HCT116 (cell line): ENCODE measurements at regions not wholly inside any gene's neighbourhood (a gene's known extent, or its start where the extent isn't known, plus 50 kb on each side); places are given as distances from the start of the nearest gene placed in this dataset.

Experiments
- ATAC-seq: fragments of 200-7000 bp; cut with Tn5 transposase; 2 replicates; pipeline ENCODE4 v1.9.1; 2020; ENCODE audit warnings: mild to moderate bottlenecking, moderate library complexity
- BruUV-seq: library from RNA; stranded (reverse); fragments of 400-500 nt; replicated peaks from 2 replicates; lab custom pipeline; 2021; lab: Mats Ljungman, UMichigan
- CTCF ChIA-PET: fragments of 300-600 bp; sonication (Branson Sonifier 250); formaldehyde crosslinking; loops from one replicate; lab custom pipeline; 2021; ENCODE audit warnings: antibody characterized with exemption; lab: Charles Lee
- POLR2A ChIA-PET: fragments of 300-600, 350-600 bp; sonication (Branson Sonifier 250); formaldehyde crosslinking; loops from one replicate; lab custom pipeline; 2021; ENCODE audit warnings: antibody characterized with exemption; lab: Charles Lee
- RAD21 ChIA-PET, 2 experiments: fragments of 300-600 bp; sonication (Branson Sonifier 250); formaldehyde crosslinking; loops; one replicate each; lab custom pipeline; 2023; ENCODE audit warnings: low total read pairs in 2 of 2; ENCODE audit not compliant: uncharacterized antibody in 2 of 2, unreplicated experiment in 2 of 2, low non-redundant PET in 1 of 2; lab: Charles Lee
- DNase-seq: peaks from one replicate; pipeline ENCODE4 v3.0.0-alpha.2; 2010; ENCODE audit warnings: low read depth, low spot score
- H2AFZ ChIP-seq: fragments of 200-600 bp; shearing (Covaris generic), sonication (generic); 2 replicates; pipeline ENCODE4 v1.6.1; 2017; ENCODE audit warnings: low read depth, mixed run types, mixed read lengths, antibody characterized with exemption, low read length; ENCODE audit not compliant: poor library complexity, severe bottlenecking
- H3K27ac ChIP-seq: 2 replicates; pipeline ENCODE4 v1.5.1; 2012; ENCODE audit warnings: low read depth, low read length
- H3K27me3 ChIP-seq: fragments of 200-600 bp; sonication (generic); 2 replicates; pipeline ENCODE4 v1.6.1; 2016; ENCODE audit warnings: mixed run types, low read length, mixed read lengths; ENCODE audit not compliant: insufficient read depth
- H3K36me3 ChIP-seq, 2 experiments: fragments of 200-500 bp in 1 of 2; fragments of 200-600 bp in 1 of 2; sonication (Bioruptor generic) in 1 of 2; sonication (generic) in 1 of 2; 2 replicates each; pipeline versions ENCODE4 v1.5.1 to v1.6.1; 2014 to 2016; ENCODE audit warnings: low read length in 2 of 2, inconsistent platforms in 1 of 2, mixed read lengths in 1 of 2, mixed run types in 1 of 2; ENCODE audit not compliant: insufficient read depth in 2 of 2, control insufficient read depth in 1 of 2
- H3K4me1 ChIP-seq, 2 experiments: fragments of 200-600 bp in 1 of 2; sonication (generic) in 1 of 2; 2 replicates each; pipeline versions ENCODE4 v1.5.1 to v1.6.1; 2012 to 2017; ENCODE audit warnings: low read length in 2 of 2, inconsistent platforms in 1 of 2, mild to moderate bottlenecking in 1 of 2, mixed read lengths in 1 of 2, mixed run types in 1 of 2, moderate library complexity in 1 of 2; ENCODE audit not compliant: insufficient read depth in 2 of 2, control insufficient read depth in 1 of 2
- H3K4me2 ChIP-seq: fragments of 200-600 bp; sonication (generic); 2 replicates; pipeline ENCODE4 v1.6.1; 2017; ENCODE audit warnings: mixed run types, low read length, mixed read lengths
- H3K4me3 ChIP-seq, 2 experiments: fragments of 200-600 bp in 1 of 2; sonication (generic) in 1 of 2; replicated peaks in 1 of 2; 2 replicates each; pipeline ENCODE4 v1.5.1; 2011 to 2016; ENCODE audit warnings: low read length in 2 of 2, control low read depth in 1 of 2, low read depth in 1 of 2, mild to moderate bottlenecking in 1 of 2, mixed read lengths in 1 of 2, mixed run types in 1 of 2
- H3K79me2 ChIP-seq: fragments of 200-600 bp; sonication (generic); 2 replicates; pipeline ENCODE4 v1.6.1; 2017; ENCODE audit warnings: mild to moderate bottlenecking, mixed run types, low read length, moderate library complexity, mixed read lengths; ENCODE audit not compliant: insufficient read depth
- H3K9ac ChIP-seq: fragments of 200-600 bp; sonication (generic); 2 replicates; pipeline ENCODE4 v1.6.1; 2016; ENCODE audit warnings: low read length, mixed read lengths
- H3K9me2 ChIP-seq: fragments of 200-600 bp; sonication (generic), shearing (Covaris generic); 2 replicates; pipeline ENCODE4 v1.6.1; 2017; ENCODE audit warnings: mixed run types, mild to moderate bottlenecking, moderate library complexity; ENCODE audit not compliant: insufficient read depth
- H3K9me3 ChIP-seq, 2 experiments: fragments of 200-500 bp in 1 of 2; fragments of 200-600 bp in 1 of 2; sonication (Bioruptor generic) in 1 of 2; sonication (generic) in 1 of 2; 2 replicates each; pipeline ENCODE4 v1.6.1; 2014 to 2017; ENCODE audit warnings: low read length in 2 of 2, mixed read lengths in 2 of 2, inconsistent platforms in 1 of 2, low read depth in 1 of 2, mild to moderate bottlenecking in 1 of 2, mixed run types in 1 of 2, moderate library complexity in 1 of 2; ENCODE audit not compliant: control insufficient read depth in 1 of 2, insufficient read depth in 1 of 2
- H4K20me1 ChIP-seq: fragments of 200-600 bp; sonication (generic), shearing (Covaris generic); 2 replicates; pipeline ENCODE4 v1.6.1; 2017; ENCODE audit warnings: mixed run types, mild to moderate bottlenecking, moderate library complexity; ENCODE audit not compliant: insufficient read depth
- ATF3 ChIP-seq: IDR thresholded peaks from 2 replicates; pipeline ENCODE4 v1.6.1; 2012
- CBX3 ChIP-seq: IDR thresholded peaks from 2 replicates; pipeline ENCODE4 v1.6.1; 2012; ENCODE audit warnings: low read depth
- CEBPB ChIP-seq: IDR thresholded peaks from 2 replicates; pipeline ENCODE4 v1.6.1; 2012; ENCODE audit warnings: low read depth
- CTCF ChIP-seq, 3 experiments: fragments of 200-600 bp in 1 of 3; sonication (generic) in 1 of 3; IDR thresholded peaks in 2 of 3; conservative IDR thresholded peaks in 1 of 3; 2 replicates each; pipeline ENCODE4 v1.5.1; 2012 to 2017; ENCODE audit warnings: low read depth in 2 of 3, low read length in 2 of 3, antibody characterized with exemption in 1 of 3, borderline replicate concordance in 1 of 3, control low read depth in 1 of 3, mild to moderate bottlenecking in 1 of 3, mixed read lengths in 1 of 3, mixed run types in 1 of 3, moderate library complexity in 1 of 3; ENCODE audit not compliant: insufficient read depth in 1 of 3
- EGR1 ChIP-seq: IDR thresholded peaks from 2 replicates; pipeline ENCODE4 v1.6.1; 2012; ENCODE audit warnings: low read depth
- ELF1 ChIP-seq: IDR thresholded peaks from 2 replicates; pipeline ENCODE4 v1.6.1; 2012; ENCODE audit warnings: low read depth, borderline replicate concordance
- FOSL1 ChIP-seq: IDR thresholded peaks from 2 replicates; pipeline ENCODE4 v1.6.1; 2012; ENCODE audit warnings: low read depth
- JUND ChIP-seq: IDR thresholded peaks from 2 replicates; pipeline ENCODE4 v1.6.1; 2012
- MAX ChIP-seq: IDR thresholded peaks from 2 replicates; pipeline ENCODE4 v1.6.1; 2012
- POLR2A ChIP-seq: IDR thresholded peaks from 2 replicates; pipeline ENCODE4 v1.7.0; 2011; ENCODE audit warnings: borderline replicate concordance; ENCODE audit not compliant: insufficient read depth, insufficient read length; ENCODE audit errors: extremely low read depth
- POLR2AphosphoS5 ChIP-seq: IDR thresholded peaks from 2 replicates; pipeline ENCODE4 v1.6.1; 2011; ENCODE audit warnings: mild to moderate bottlenecking, low read depth, low read length, moderate library complexity
- REST ChIP-seq: IDR thresholded peaks from 2 replicates; pipeline ENCODE4 v1.6.1; 2012; ENCODE audit warnings: low read depth
- SP1 ChIP-seq: IDR thresholded peaks from 2 replicates; pipeline ENCODE4 v1.6.1; 2012; ENCODE audit warnings: low read depth
- SRF ChIP-seq: IDR thresholded peaks from 2 replicates; pipeline ENCODE4 v1.6.1; 2012; ENCODE audit warnings: low read depth
- TCF7L2 ChIP-seq: IDR thresholded peaks from 2 replicates; pipeline ENCODE4 v1.7.0; 2011; ENCODE audit warnings: borderline replicate concordance, inconsistent platforms; ENCODE audit not compliant: insufficient read depth, insufficient read length; ENCODE audit errors: extremely low read depth
- ZBTB33 ChIP-seq: IDR thresholded peaks from 2 replicates; pipeline ENCODE4 v1.6.1; 2011; ENCODE audit warnings: mild to moderate bottlenecking, low read length, moderate library complexity; ENCODE audit not compliant: insufficient replicate concordance; ENCODE audit errors: extremely low read depth
- ZFX ChIP-seq: fragments of 450-650 bp; IDR thresholded peaks from 2 replicates; pipeline ENCODE4 v1.6.1; 2017
- ZNF274 ChIP-seq: fragments of 200-500 bp; sonication (Bioruptor generic); IDR thresholded peaks from 2 replicates; pipeline ENCODE4 v1.6.1; 2014; ENCODE audit warnings: mild to moderate bottlenecking, low read depth, low read length, inconsistent platforms
- intact Hi-C: fragments of 100-400 bp; cut with micrococcal nuclease; formaldehyde crosslinking; loops from 2 replicates; pipeline ENCODE4 v1.10.0; 2022

GRCh38 chr10:2933071-2933470 lies 134.3 kb upstream of the PFKP start:
- H3K79me2 ChIP-seq = no peaks in the 10 kb centered on the region
- H3K27me3 ChIP-seq = peaks cover 28% of the 10 kb centered on the region
- no TSS peak for BruUV-seq
- H3K9ac ChIP-seq = no peak overlapping the region
- H3K4me2 ChIP-seq = no peak overlapping the region
- no peaks in the 10 kb centered on the region for H3K9me3 ChIP-seq
- H2AFZ ChIP-seq = no peak overlapping the region
- no peak overlapping the region for H3K4me3 ChIP-seq
- ATAC-seq (no peak), DNase-seq (no peak)
- no peak overlapping the region for H3K27ac ChIP-seq
- ChIA-PET POLR2A (no interaction called here), CTCF (no interaction called here), RAD21 (no interaction called here)
- H3K4me1 ChIP-seq = 0 out of 4 replicates have a peak, but pooled peaks cover 0 to 1% of the 10 kb centered on the region in 2 experiments
- no peaks in the 10 kb centered on the region for H4K20me1 ChIP-seq
- H3K9me2 ChIP-seq = no peaks in the 10 kb centered on the region
- intact Hi-C loops = no loop called here
- H3K36me3 ChIP-seq = no peaks in the 10 kb centered on the region
- TF ChIP-seq EGR1 = no peak
- TF ChIP-seq ZFX = no peak
- TF ChIP-seq TCF7L2 = no peak
- no peak for TF ChIP-seq POLR2A
- TF ChIP-seq POLR2AphosphoS5 = no peak
- no peak for TF ChIP-seq SP1
- TF ChIP-seq CBX3 = no peak
- TF ChIP-seq FOSL1 = no peak
- TF ChIP-seq SRF = no peak
- no peak for TF ChIP-seq JUND
- no peak for TF ChIP-seq ZBTB33
- TF ChIP-seq ZNF274 = no peak
- no peak for TF ChIP-seq ELF1
- TF ChIP-seq MAX = no peak
- TF ChIP-seq CTCF (IDR thresholded peaks at IDR 0.05 in 2 of 3, conservative IDR thresholded peaks at IDR 0.05 in 1 of 3; ENCODE audit: borderline replicate concordance in 1 of 3, insufficient read depth in 1 of 3, low read depth in 2 of 3, low read length in 2 of 3) = no peak
- no peak for TF ChIP-seq CEBPB
- no peak for TF ChIP-seq ATF3
- no peak for TF ChIP-seq REST
